Fibroblast of lung (primary cell): ENCODE measurements at regions not wholly inside any gene's neighbourhood (a gene's known extent, or its start where the extent isn't known, plus 50 kb on each side); places are given as distances from the start of the nearest gene placed in this dataset.

Experiments
- EZH2 ChIP-seq: IDR thresholded peaks from 2 replicates; pipeline ENCODE4 v1.5.1; 2012; ENCODE audit warnings: low read length, control low read depth, mild to moderate bottlenecking; ENCODE audit errors: missing control alignments
- TF ChIP-seq, protein P1 (sequence below), 2 donors: IDR thresholded peaks in 1 of 2; conservative IDR thresholded peaks in 1 of 2; 1 replicate in 1 of 2; 2 replicates in 1 of 2; pipeline ENCODE4 v1.5.1; 2011 to 2012; ENCODE audit warnings: low read length in 2 of 2, control low read depth in 1 of 2, inconsistent platforms in 1 of 2, low read depth in 1 of 2, mild to moderate bottlenecking in 1 of 2

DNA sequence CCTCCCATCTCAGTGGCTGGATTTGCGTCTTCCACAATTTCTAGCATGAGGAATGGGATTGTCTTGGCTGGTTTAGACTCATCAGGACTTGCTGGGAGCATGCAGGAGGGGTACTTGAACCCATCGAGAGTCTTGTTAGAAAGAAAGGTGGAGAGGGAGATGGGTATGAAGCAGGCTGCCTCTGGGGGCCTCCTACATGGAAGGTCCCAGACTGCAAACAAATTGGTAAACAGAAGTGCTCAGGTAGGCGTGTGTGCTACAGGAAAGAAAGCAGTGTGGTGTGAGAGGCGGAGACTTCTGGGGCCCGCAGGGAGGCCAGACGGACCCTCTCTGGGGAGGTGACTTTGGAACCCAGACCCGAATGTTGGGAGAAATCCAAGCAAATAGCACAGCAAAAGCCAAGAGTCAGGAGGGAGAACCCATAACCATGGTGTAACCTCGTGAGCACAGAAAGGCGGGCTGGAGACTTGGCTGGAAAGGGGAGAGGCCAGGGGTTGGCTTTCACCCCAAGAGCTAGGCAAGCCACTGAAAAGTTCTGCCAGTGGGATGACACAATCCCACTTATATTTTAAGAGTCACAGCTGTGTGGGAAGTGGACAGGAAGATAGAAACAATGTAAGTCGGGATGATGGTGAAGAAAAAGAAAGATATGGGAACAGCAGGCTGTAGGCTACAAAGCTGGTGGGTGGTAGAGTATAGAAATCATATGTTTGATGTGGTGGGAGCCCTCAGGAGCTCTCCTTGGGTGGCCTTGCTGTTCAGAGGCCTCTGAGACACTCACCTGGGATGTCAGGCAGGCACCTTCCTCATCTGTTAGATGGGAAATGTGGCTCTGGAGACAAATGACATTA is 130.1 kb upstream of the PRR20G start:
- TF ChIP-seq, protein P1, sequence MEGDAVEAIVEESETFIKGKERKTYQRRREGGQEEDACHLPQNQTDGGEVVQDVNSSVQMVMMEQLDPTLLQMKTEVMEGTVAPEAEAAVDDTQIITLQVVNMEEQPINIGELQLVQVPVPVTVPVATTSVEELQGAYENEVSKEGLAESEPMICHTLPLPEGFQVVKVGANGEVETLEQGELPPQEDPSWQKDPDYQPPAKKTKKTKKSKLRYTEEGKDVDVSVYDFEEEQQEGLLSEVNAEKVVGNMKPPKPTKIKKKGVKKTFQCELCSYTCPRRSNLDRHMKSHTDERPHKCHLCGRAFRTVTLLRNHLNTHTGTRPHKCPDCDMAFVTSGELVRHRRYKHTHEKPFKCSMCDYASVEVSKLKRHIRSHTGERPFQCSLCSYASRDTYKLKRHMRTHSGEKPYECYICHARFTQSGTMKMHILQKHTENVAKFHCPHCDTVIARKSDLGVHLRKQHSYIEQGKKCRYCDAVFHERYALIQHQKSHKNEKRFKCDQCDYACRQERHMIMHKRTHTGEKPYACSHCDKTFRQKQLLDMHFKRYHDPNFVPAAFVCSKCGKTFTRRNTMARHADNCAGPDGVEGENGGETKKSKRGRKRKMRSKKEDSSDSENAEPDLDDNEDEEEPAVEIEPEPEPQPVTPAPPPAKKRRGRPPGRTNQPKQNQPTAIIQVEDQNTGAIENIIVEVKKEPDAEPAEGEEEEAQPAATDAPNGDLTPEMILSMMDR (conservative IDR thresholded peaks at IDR 0.05 in 1 of 2, IDR thresholded peaks at IDR 0.05 in 1 of 2; ENCODE audit: low read depth in 1 of 2, low read length in 2 of 2) = no peak
- TF ChIP-seq EZH2 = no peak
